ENCODE measurements at regions not wholly inside any gene's neighbourhood (a gene's known extent, or its start where the extent isn't known, plus 50 kb on each side); places are given as distances from the start of the nearest gene placed in this dataset.

GRCh38 chr5:98299435-98299834 lies 474.0 kb upstream of the RGMB start:
- no peak overlapping the region; the same call in 1 of the 2 replicates for H3K4me3 Mint-ChIP-seq
- peak overlapping the region; percentile 74 for H3K27ac Mint-ChIP-seq
- H3K27me3 Mint-ChIP-seq (ENCODE audit: insufficient read depth), result no peaks in the 10 kb centered on the region
- peaks cover 19% of the 10 kb centered on the region for H3K36me3 Mint-ChIP-seq (ENCODE audit: low read depth)
- DNase-seq, result no peak
- no peaks in the 10 kb centered on the region; the same call in 1 of the 2 replicates for H3K9me3 Mint-ChIP-seq
- TF ChIP-seq CTCF (IDR thresholded peaks at IDR 0.05), result no peak
- peaks cover 63% of the 10 kb centered on the region for H3K4me1 Mint-ChIP-seq (ENCODE audit: low read depth)

GRCh38 chr5:98301547-98301946 lies 471.9 kb upstream of the RGMB start:
- peaks cover 28% of the 10 kb centered on the region for H3K36me3 Mint-ChIP-seq (ENCODE audit: low read depth)
- no peaks in the 10 kb centered on the region; the same call in 1 of the 2 replicates for H3K9me3 Mint-ChIP-seq
- no peak for TF ChIP-seq CTCF (IDR thresholded peaks at IDR 0.05)
- peaks cover 50% of the 10 kb centered on the region for H3K4me1 Mint-ChIP-seq (ENCODE audit: low read depth)
- H3K4me3 Mint-ChIP-seq, result no peak overlapping the region
- H3K27me3 Mint-ChIP-seq (ENCODE audit: insufficient read depth), result no peaks in the 10 kb centered on the region
- no peak for DNase-seq
- H3K27ac Mint-ChIP-seq, result no peak overlapping the region

- Mint-ChIP-seq H3K4me3 (peak overlapping the region; percentile 49), H3K36me3 (ENCODE audit: low read depth) (peaks cover 26% of the 10 kb centered on the region), H3K27me3 (ENCODE audit: insufficient read depth) (no peaks in the 10 kb centered on the region; the same call in 1 of the 2 replicates), H3K4me1 (ENCODE audit: low read depth) (peaks cover 60% of the 10 kb centered on the region), H3K27ac (peak overlapping the region; percentile 99), H3K9me3 (no peaks in the 10 kb centered on the region; the same call in 1 of the 2 replicates)
- TF ChIP-seq CTCF (IDR thresholded peaks at IDR 0.05), result no peak
- DNase-seq, result peak; percentile 92
These were observed 465.7 kb upstream of the RGMB start for GRCh38 chr5:98307811-98308210.

DNA sequence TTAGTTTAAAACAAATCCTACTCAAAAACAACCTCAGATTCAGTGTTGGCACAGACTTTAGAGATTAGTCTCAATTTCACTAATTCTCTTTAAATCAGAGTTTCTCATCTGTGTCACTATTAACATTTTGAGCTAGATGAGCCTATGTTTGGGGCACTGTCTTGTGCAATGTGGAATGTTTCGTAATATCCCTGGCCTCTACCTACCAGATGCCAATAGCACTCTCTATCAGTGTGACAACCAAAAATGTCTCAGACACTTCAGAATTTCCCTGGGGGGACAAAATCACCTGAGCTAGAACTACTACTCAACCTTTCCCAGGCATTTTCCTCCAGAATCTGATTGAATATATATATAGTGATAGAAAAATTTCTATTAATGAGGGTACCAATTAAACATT lies 465.2 kb upstream of the RGMB start:
- Mint-ChIP-seq H3K4me1 (ENCODE audit: low read depth) (peaks cover 64% of the 10 kb centered on the region), H3K27ac (peak overlapping the region; percentile 99)
- no peak for DNase-seq

GRCh38 chr5:98308960-98309359 lies 464.5 kb upstream of the RGMB start:
- Mint-ChIP-seq H3K27me3 (ENCODE audit: insufficient read depth) (no peaks in the 10 kb centered on the region; the same call in 1 of the 2 replicates), H3K36me3 (ENCODE audit: low read depth) (peaks cover 27% of the 10 kb centered on the region), H3K9me3 (no peaks in the 10 kb centered on the region; the same call in 1 of the 2 replicates), H3K4me3 (peak overlapping the region; percentile 79), H3K27ac (peak overlapping the region; percentile 99), H3K4me1 (ENCODE audit: low read depth) (peaks cover 71% of the 10 kb centered on the region)
- peak; percentile 28 for DNase-seq
- no peak for TF ChIP-seq CTCF (IDR thresholded peaks at IDR 0.05)

More for the DNA sequence above, 465.2 kb upstream of the RGMB start:
- H3K27me3 Mint-ChIP-seq (ENCODE audit: insufficient read depth), result no peaks in the 10 kb centered on the region; the same call in 1 of the 2 replicates
- H3K36me3 Mint-ChIP-seq (ENCODE audit: low read depth), result peaks cover 27% of the 10 kb centered on the region
- H3K4me3 Mint-ChIP-seq, result peak overlapping the region; percentile 79
- TF ChIP-seq CTCF (IDR thresholded peaks at IDR 0.05), result no peak
- H3K9me3 Mint-ChIP-seq, result no peaks in the 10 kb centered on the region; the same call in 1 of the 2 replicates

Data from HFFc6 (cell line).